ENCODE measurements at regions not wholly inside any gene's neighbourhood (a gene's known extent, or its start where the extent isn't known, plus 50 kb on each side); places are given as distances from the start of the nearest gene placed in this dataset.

- Histone ChIP-seq H3K4me2 (ENCODE audit: low read length) (no peak overlapping the region), H3K27ac (ENCODE audit: low read length) (no peak overlapping the region), H3K9me3 (ENCODE audit: insufficient read depth, low read length) (no peaks in the 10 kb centered on the region), H3K79me2 (ENCODE audit: low read length) (no peaks in the 10 kb centered on the region), H3K36me3 (replicated peaks; ENCODE audit: low read depth, low read length) (no peaks in the 10 kb centered on the region), H2AFZ (ENCODE audit: low read depth, low read length) (no peak overlapping the region), H3K9ac (ENCODE audit: low read length) (no peak overlapping the region), H4K20me1 (ENCODE audit: insufficient read depth, low read length) (no peaks in the 10 kb centered on the region), H3K4me1 (ENCODE audit: low read length) (no peaks in the 10 kb centered on the region), H3K4me3 (ENCODE audit: low read length) (no peak overlapping the region), H3K27me3 (ENCODE audit: low read depth, low read length) (no peaks in the 10 kb centered on the region)
- TF ChIP-seq EZH2phosphoT487 (IDR thresholded peaks at IDR 0.05; ENCODE audit: low read depth): no peak
- no peak for TF ChIP-seq CTCF (IDR thresholded peaks at IDR 0.05; ENCODE audit: low read depth, low read length)
These were observed 103.7 kb upstream of the FZD8 start for GRCh38 chr10:35745617-35746403.

- Histone ChIP-seq H3K9me3 (ENCODE audit: insufficient read depth, low read length) (no peaks in the 10 kb centered on the region), H2AFZ (ENCODE audit: low read depth, low read length) (no peak overlapping the region), H3K79me2 (ENCODE audit: low read length) (no peaks in the 10 kb centered on the region), H3K9ac (ENCODE audit: low read length) (no peak overlapping the region), H3K4me2 (ENCODE audit: low read length) (no peak overlapping the region), H3K27ac (ENCODE audit: low read length) (no peak overlapping the region), H3K27me3 (ENCODE audit: low read depth, low read length) (no peaks in the 10 kb centered on the region), H3K36me3 (replicated peaks; ENCODE audit: low read depth, low read length) (no peaks in the 10 kb centered on the region), H3K4me1 (ENCODE audit: low read length) (peaks cover 4% of the 10 kb centered on the region), H4K20me1 (ENCODE audit: insufficient read depth, low read length) (no peaks in the 10 kb centered on the region), H3K4me3 (ENCODE audit: low read length) (no peak overlapping the region)
- TF ChIP-seq EZH2phosphoT487 (IDR thresholded peaks at IDR 0.05; ENCODE audit: low read depth) (no peak), CTCF (IDR thresholded peaks at IDR 0.05; ENCODE audit: low read depth, low read length) (no peak)
These were observed 101.8 kb upstream of the FZD8 start for GRCh38 chr10:35743851-35744250.

GRCh38 chr10:35743351-35743750 is 101.3 kb upstream of the FZD8 start:
- Histone ChIP-seq H3K9ac (ENCODE audit: low read length) (no peak overlapping the region), H3K27me3 (ENCODE audit: low read depth, low read length) (no peaks in the 10 kb centered on the region), H3K4me3 (ENCODE audit: low read length) (no peak overlapping the region), H4K20me1 (ENCODE audit: insufficient read depth, low read length) (no peaks in the 10 kb centered on the region), H2AFZ (ENCODE audit: low read depth, low read length) (no peak overlapping the region), H3K27ac (ENCODE audit: low read length) (no peak overlapping the region), H3K79me2 (ENCODE audit: low read length) (no peaks in the 10 kb centered on the region), H3K36me3 (replicated peaks; ENCODE audit: low read depth, low read length) (no peaks in the 10 kb centered on the region), H3K9me3 (ENCODE audit: insufficient read depth, low read length) (no peaks in the 10 kb centered on the region), H3K4me1 (ENCODE audit: low read length) (peaks cover 4% of the 10 kb centered on the region), H3K4me2 (ENCODE audit: low read length) (no peak overlapping the region)
- no peak for TF ChIP-seq CTCF (IDR thresholded peaks at IDR 0.05; ENCODE audit: low read depth, low read length)
- no peak for TF ChIP-seq EZH2phosphoT487 (IDR thresholded peaks at IDR 0.05; ENCODE audit: low read depth)

GRCh38 chr10:35739998-35740397 is 97.9 kb upstream of the FZD8 start:
- H3K27ac ChIP-seq (ENCODE audit: low read length): no peak overlapping the region
- peaks cover 4% of the 10 kb centered on the region for H3K4me1 ChIP-seq (ENCODE audit: low read length)
- no peaks in the 10 kb centered on the region for H3K27me3 ChIP-seq (ENCODE audit: low read depth, low read length)
- H3K36me3 ChIP-seq (replicated peaks; ENCODE audit: low read depth, low read length): no peaks in the 10 kb centered on the region
- no peaks in the 10 kb centered on the region for H4K20me1 ChIP-seq (ENCODE audit: insufficient read depth, low read length)
- no peaks in the 10 kb centered on the region for H3K79me2 ChIP-seq (ENCODE audit: low read length)
- H3K9ac ChIP-seq (ENCODE audit: low read length): no peak overlapping the region
- H3K4me3 ChIP-seq (ENCODE audit: low read length): no peak overlapping the region
- TF ChIP-seq CTCF (IDR thresholded peaks at IDR 0.05; ENCODE audit: low read depth, low read length) (no peak), EZH2phosphoT487 (IDR thresholded peaks at IDR 0.05; ENCODE audit: low read depth) (no peak)
- no peaks in the 10 kb centered on the region for H3K9me3 ChIP-seq (ENCODE audit: insufficient read depth, low read length)
- no peak overlapping the region for H2AFZ ChIP-seq (ENCODE audit: low read depth, low read length)
- H3K4me2 ChIP-seq (ENCODE audit: low read length): no peak overlapping the region

All from OCI-LY3 (cell line).